ENCODE measurements at regions not wholly inside any gene's neighbourhood (a gene's known extent, or its start where the extent isn't known, plus 50 kb on each side); places are given as distances from the start of the nearest gene placed in this dataset.
"Not testable (repeated sequence)": the region's sequence is repeated elsewhere in the genome, so short reads cannot be mapped to it uniquely, and the experiment has no call there.

DNA sequence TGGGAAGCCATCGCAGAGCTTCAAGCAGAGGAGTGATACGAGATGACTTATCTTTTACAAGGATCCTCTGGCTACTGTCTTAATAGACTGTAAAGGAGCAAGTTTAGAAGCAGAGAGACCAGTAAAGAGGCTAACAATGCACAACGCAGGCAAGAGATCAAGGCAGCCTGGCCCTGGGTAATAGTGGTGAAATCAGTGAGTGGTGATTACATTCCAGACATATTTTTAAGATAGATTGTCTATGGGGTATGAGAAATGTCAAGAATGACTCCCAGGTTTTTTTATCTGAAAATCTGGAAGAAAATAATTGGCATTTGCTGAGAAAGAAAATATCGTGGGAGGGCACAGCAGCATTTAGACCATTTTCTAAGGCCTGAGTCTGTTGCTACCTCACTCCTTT lies 213.6 kb upstream of the HTR1E start:
- H3K4me3 ChIP-seq (ENCODE audit: low read depth, low read length): no peak overlapping the region
- TF ChIP-seq, protein P1, sequence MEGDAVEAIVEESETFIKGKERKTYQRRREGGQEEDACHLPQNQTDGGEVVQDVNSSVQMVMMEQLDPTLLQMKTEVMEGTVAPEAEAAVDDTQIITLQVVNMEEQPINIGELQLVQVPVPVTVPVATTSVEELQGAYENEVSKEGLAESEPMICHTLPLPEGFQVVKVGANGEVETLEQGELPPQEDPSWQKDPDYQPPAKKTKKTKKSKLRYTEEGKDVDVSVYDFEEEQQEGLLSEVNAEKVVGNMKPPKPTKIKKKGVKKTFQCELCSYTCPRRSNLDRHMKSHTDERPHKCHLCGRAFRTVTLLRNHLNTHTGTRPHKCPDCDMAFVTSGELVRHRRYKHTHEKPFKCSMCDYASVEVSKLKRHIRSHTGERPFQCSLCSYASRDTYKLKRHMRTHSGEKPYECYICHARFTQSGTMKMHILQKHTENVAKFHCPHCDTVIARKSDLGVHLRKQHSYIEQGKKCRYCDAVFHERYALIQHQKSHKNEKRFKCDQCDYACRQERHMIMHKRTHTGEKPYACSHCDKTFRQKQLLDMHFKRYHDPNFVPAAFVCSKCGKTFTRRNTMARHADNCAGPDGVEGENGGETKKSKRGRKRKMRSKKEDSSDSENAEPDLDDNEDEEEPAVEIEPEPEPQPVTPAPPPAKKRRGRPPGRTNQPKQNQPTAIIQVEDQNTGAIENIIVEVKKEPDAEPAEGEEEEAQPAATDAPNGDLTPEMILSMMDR (IDR thresholded peaks at IDR 0.05; ENCODE audit: insufficient read depth, low read depth, low read length): no peak
- peak; percentile 3 for DNase-seq (ENCODE audit: low read depth)

DNA sequence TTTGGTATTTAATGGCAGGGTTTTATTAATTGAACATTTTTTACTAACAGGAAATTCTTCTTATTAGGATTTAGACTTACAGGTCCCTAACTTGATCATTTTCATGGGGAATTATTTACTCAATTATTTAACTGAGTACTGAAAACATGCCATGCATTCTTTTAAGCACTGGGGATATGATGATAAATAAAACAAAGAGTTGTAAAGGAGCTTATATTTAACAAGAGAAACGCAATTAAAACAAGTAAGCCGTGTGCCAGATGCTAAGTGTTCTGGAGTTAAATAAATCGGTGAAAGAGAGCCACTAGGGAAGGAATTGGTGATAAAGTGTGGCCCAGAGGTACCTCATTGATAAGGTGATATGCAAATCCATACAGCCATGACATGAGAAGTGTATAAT lies 214.2 kb upstream of the HTR1E start:
- DNase-seq (ENCODE audit: low read depth): no peak
- TF ChIP-seq, protein P1 (IDR thresholded peaks at IDR 0.05; ENCODE audit: insufficient read depth, low read depth, low read length): no peak
- H3K4me3 ChIP-seq (ENCODE audit: low read depth, low read length): no peak overlapping the region

DNA sequence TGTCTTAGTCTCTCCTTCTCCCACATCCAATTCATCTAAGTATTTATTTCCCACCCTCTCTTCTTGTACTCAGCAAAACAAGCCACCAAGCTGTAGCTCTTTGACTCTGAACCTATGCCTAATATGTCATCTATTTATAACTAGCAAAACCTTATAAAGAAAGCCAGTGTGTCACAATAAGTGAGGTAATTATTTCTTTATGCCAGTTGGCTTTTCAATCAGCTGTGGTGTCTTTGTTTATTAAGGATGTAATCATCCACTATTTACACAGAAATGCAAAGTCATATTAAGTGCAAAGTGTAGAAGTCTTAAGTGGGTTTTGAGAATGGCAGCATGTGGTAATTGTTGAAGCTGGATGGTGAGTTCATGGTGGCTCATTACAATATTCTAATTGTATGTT lies 215.2 kb upstream of the HTR1E start:
- H3K4me3 ChIP-seq (ENCODE audit: low read depth, low read length): no peak overlapping the region
- TF ChIP-seq, protein P1 (IDR thresholded peaks at IDR 0.05; ENCODE audit: insufficient read depth, low read depth, low read length): no peak
- no peak for DNase-seq (ENCODE audit: low read depth)

DNA sequence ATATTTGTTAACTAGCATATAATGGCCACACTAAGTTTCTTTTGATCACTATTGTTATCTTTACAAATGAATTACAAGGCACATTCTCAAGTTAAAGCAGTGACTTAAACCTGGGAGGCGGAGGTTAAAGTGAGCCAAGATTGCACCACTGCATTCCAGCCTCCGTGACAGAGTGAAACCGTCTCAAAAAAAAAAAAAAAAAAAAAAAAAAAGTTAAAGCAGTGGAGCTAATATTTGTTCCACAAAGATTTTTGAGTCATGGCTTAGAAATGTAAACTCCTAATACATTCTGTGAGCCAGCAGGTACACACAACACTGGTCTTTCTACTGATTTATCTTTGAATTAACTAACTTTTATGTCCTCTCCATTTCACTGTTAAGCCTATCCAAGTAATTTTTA lies 221.7 kb upstream of the HTR1E start:
- TF ChIP-seq, protein P1 (IDR thresholded peaks at IDR 0.05; ENCODE audit: insufficient read depth, low read depth, low read length): no peak
- H3K4me3 ChIP-seq (ENCODE audit: low read depth, low read length): no peak overlapping the region
- DNase-seq (ENCODE audit: low read depth): peak; percentile 33

DNA sequence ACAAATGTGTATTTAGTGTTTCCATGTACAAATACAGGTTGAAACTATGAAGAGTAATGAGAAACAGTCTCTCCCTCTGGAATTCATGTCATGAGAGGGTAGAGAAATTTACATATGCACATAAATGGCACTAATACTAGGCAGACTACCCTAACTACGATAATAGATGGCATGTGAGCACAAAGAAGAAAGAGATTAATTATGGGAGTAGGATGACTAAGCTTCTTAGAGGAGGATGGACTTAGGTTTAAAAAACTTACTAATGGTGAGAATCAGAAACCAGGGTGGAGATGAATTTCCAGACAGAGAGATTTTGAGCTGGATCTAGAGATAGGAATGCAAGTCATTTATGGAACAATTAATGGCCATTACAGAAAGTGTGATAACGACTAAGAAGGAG lies 225.3 kb upstream of the HTR1E start:
- no peak for DNase-seq (ENCODE audit: low read depth)
- TF ChIP-seq, protein P1 (IDR thresholded peaks at IDR 0.05; ENCODE audit: insufficient read depth, low read depth, low read length): no peak
- no peak overlapping the region for H3K4me3 ChIP-seq (ENCODE audit: low read depth, low read length)

DNA sequence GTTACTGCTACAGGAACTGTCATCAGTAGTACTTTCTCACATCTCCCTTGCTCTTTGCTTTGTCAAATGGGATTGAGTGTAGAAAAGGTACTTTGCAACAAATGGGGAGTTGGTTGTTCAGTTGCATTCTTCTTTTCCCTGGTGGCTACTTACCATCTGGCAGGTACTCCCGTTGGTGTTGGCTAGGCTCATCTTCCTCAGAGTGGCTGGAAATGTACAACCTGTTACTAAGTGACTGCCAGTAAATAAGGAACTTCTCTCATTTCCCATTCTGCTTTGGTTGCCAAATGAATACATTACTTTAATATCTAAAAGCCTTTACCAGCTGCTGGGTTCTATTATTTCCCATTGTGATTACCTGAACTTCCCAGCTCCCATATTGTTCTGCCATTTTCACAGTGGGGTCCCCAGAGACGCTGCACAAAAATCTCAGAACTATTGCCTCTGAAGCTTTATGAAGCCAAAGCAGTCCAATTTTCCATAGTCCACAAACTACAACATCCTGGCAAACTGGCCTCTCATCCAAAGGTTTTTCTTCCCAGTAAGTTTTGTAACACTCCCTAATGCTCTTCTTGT lies 229.7 kb upstream of the HTR1E start:
- DNase-seq (ENCODE audit: low read depth): no peak
- TF ChIP-seq, protein P1 (IDR thresholded peaks at IDR 0.05; ENCODE audit: insufficient read depth, low read depth, low read length): no peak
- H3K4me3 ChIP-seq (ENCODE audit: low read depth, low read length): no peak overlapping the region

DNA sequence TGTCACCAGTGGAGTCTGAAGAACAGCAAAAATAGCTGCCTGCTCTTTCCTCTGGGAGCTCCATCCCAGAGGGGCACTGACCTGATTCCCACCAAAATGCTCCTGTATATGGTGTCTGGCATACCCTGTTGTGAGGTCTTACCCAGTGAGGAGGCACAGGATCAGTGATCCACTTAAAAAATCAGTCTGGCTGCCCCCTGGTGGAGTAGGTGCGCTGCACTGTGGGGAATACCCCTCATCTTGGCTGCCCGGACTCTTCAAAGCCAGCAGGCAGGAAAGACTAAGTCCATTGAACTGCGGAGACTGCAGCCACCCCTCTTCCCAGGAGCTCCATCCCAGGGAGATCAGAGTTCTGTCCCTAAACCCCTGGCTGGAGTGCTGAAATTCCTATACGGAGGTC lies 230.9 kb upstream of the HTR1E start:
- TF ChIP-seq, protein P1 (IDR thresholded peaks at IDR 0.05; ENCODE audit: insufficient read depth, low read depth, low read length): no peak
- DNase-seq (ENCODE audit: low read depth): no peak
- H3K4me3 ChIP-seq (ENCODE audit: low read depth, low read length): no peak overlapping the region

DNA sequence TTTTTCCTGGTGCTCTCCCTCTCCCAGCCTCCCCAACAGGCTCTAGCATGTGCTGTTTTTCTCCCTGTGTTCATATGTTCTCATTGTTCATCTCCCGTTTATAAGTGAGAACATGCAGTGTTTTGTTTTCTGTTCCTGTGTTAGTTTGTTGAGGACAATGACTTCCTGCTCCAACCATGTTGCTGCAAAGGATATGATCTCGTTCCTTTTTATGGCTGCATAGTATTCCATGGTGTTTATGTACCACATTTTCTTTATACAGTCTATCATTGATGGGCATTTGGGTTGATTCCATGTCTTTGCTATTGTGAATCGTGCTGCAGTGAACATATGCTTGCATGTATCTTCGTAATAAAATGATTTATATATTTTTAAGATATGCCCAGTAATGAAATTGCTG lies 236.1 kb upstream of the HTR1E start:
- not testable (repeated sequence) for H3K4me3 ChIP-seq (ENCODE audit: low read depth, low read length); DNase-seq (ENCODE audit: low read depth)

All from fibroblast of villous mesenchyme (primary cell).